GM23338 (cell line): ENCODE measurements at regions not wholly inside any gene's neighbourhood (a gene's known extent, or its start where the extent isn't known, plus 50 kb on each side); places are given as distances from the start of the nearest gene placed in this dataset.

Experiments
- ATAC-seq: fragments of 200-7000 bp; cut with Tn5 transposase; 3 replicates; pipeline ENCODE4 v1.9.1; 2020
- DNase-seq: peaks from one replicate; pipeline ENCODE4 v3.0.0-alpha.2; 2015; ENCODE audit warnings: low spot score
- H2AFZ ChIP-seq: fragments of 200-600 bp; sonication (generic); 2 replicates; pipeline ENCODE4 v1.8.0; 2016; ENCODE audit warnings: antibody characterized with exemption, mild to moderate bottlenecking, moderate library complexity
- H3F3A ChIP-seq: fragments of 200-600 bp; sonication (generic); replicated peaks from 2 replicates; pipeline ENCODE4 v1.8.0; 2017; ENCODE audit warnings: antibody characterized with exemption, mixed run types, low read depth
- H3K27ac ChIP-seq: fragments of 200-600 bp; sonication (generic); 2 replicates; pipeline ENCODE4 v1.6.1; 2016; ENCODE audit warnings: low read depth
- H3K27me3 ChIP-seq: fragments of 200-600 bp; sonication (generic); 2 replicates; pipeline ENCODE4 v1.8.0; 2016; ENCODE audit warnings: mild to moderate bottlenecking, mixed run types, moderate library complexity; ENCODE audit not compliant: insufficient read depth
- H3K36me3 ChIP-seq: fragments of 200-600 bp; sonication (generic); 2 replicates; pipeline ENCODE4 v1.8.0; 2016; ENCODE audit warnings: mild to moderate bottlenecking; ENCODE audit not compliant: insufficient read depth
- H3K4me1 ChIP-seq: fragments of 200-600 bp; sonication (generic); 2 replicates; pipeline ENCODE4 v1.8.0; 2016; ENCODE audit warnings: mild to moderate bottlenecking, moderate library complexity; ENCODE audit not compliant: insufficient read depth
- H3K4me2 ChIP-seq: fragments of 200-600 bp; sonication (generic); 2 replicates; pipeline ENCODE4 v1.7.1; 2017; ENCODE audit warnings: mixed run types
- H3K4me3 ChIP-seq: fragments of 200-600 bp; sonication (generic); 2 replicates; pipeline ENCODE4 v1.6.1; 2016; ENCODE audit warnings: mixed run types
- H3K79me2 ChIP-seq: fragments of 200-600 bp; sonication (generic); replicated peaks from 2 replicates; pipeline ENCODE4 v1.8.0; 2017; ENCODE audit warnings: mild to moderate bottlenecking; ENCODE audit not compliant: insufficient read depth
- H3K9me2 ChIP-seq: fragments of 200-600 bp; sonication (generic); 2 replicates; pipeline ENCODE4 v1.8.0; 2017; ENCODE audit not compliant: insufficient read depth
- H4K20me1 ChIP-seq: fragments of 200-600 bp; sonication (generic); replicated peaks from 2 replicates; pipeline ENCODE4 v1.8.0; 2017; ENCODE audit warnings: mild to moderate bottlenecking; ENCODE audit not compliant: insufficient read depth
- H3K27ac Mint-ChIP-seq: 2 replicates; pipeline ENCODE4 v1.8.0; 2020; ENCODE audit warnings: inconsistent platforms, mild to moderate bottlenecking, moderate library complexity, mixed read lengths
- H3K27me3 Mint-ChIP-seq: 3 replicates; pipeline ENCODE4 v1.8.0; 2022; ENCODE audit warnings: low read depth, mild to moderate bottlenecking, moderate library complexity, mixed read lengths, inconsistent platforms; ENCODE audit not compliant: insufficient read depth, poor library complexity
- H3K36me3 Mint-ChIP-seq: 3 replicates; pipeline ENCODE4 v1.8.0; 2021; ENCODE audit warnings: low read depth, mild to moderate bottlenecking, inconsistent platforms, moderate library complexity, mixed read lengths
- H3K4me1 Mint-ChIP-seq: 3 replicates; pipeline ENCODE4 v1.8.0; 2020; ENCODE audit warnings: mild to moderate bottlenecking, inconsistent platforms, mixed read lengths
- H3K4me3 Mint-ChIP-seq: 3 replicates; pipeline ENCODE4 v1.8.0; 2021; ENCODE audit warnings: moderate library complexity, mild to moderate bottlenecking, inconsistent platforms, mixed read lengths
- H3K9me3 Mint-ChIP-seq: 3 replicates; pipeline ENCODE4 v1.8.0; 2020; ENCODE audit warnings: moderate library complexity, mild to moderate bottlenecking, inconsistent platforms, mixed read lengths
- CREB1 ChIP-seq: fragments of 250-450 bp; sonication (Bioruptor Pico); IDR thresholded peaks from 2 replicates; pipeline ENCODE4 v1.5.0; 2020; ENCODE audit warnings: low read depth, mild to moderate bottlenecking, moderate library complexity
- EZH2 ChIP-seq: fragments of 200-600 bp; sonication (generic); IDR thresholded peaks from one replicate; pipeline ENCODE4 v1.8.0; 2017; ENCODE audit warnings: antibody characterized with exemption, mild to moderate bottlenecking, low read depth; ENCODE audit not compliant: unreplicated experiment
- EZH2phosphoT487 ChIP-seq: fragments of 200-600 bp; sonication (generic); IDR thresholded peaks from one replicate; pipeline ENCODE4 v1.8.1; 2018; ENCODE audit warnings: antibody characterized with exemption; ENCODE audit not compliant: unreplicated experiment
- JUNB ChIP-seq: IDR thresholded peaks from one replicate; pipeline ENCODE4 v1.6.1; 2016; ENCODE audit warnings: antibody characterized with exemption; ENCODE audit not compliant: unreplicated experiment
- NANOG ChIP-seq: IDR thresholded peaks from 2 replicates; pipeline ENCODE4 v1.6.1; 2016; ENCODE audit warnings: antibody characterized with exemption, borderline replicate concordance
- POLR2AphosphoS5 ChIP-seq: IDR thresholded peaks from 2 replicates; pipeline ENCODE4 v1.6.1; 2016; ENCODE audit warnings: antibody characterized with exemption, low read depth
- STAT1 ChIP-seq: IDR thresholded peaks from one replicate; pipeline ENCODE4 v1.6.1; 2016; ENCODE audit warnings: antibody characterized with exemption; ENCODE audit not compliant: unreplicated experiment
- ZNF114 ChIP-seq: fragments of 250-450 bp; sonication (Bioruptor Pico); IDR thresholded peaks from 2 replicates; pipeline ENCODE4 v1.5.0; 2020; ENCODE audit warnings: mild to moderate bottlenecking, moderate library complexity
- ZNF331 ChIP-seq: fragments of 250-450 bp; sonication (Bioruptor Pico); IDR thresholded peaks from 2 replicates; pipeline ENCODE4 v1.5.0; 2020; ENCODE audit warnings: low read depth, mild to moderate bottlenecking, moderate library complexity
- TF ChIP-seq, protein P1 (sequence below): IDR thresholded peaks from 2 replicates; pipeline ENCODE4 v1.6.1; 2016; ENCODE audit warnings: antibody characterized with exemption
- TF ChIP-seq, protein P2 (sequence below): fragments of 250-450 bp; sonication (Bioruptor Pico); IDR thresholded peaks from 2 replicates; pipeline ENCODE4 v1.5.0; 2020; ENCODE audit warnings: mild to moderate bottlenecking, moderate library complexity
- TF ChIP-seq, protein P3 (sequence below), 2 experiments: fragments of 200-600 bp in 1 of 2; sonication (generic) in 1 of 2; conservative IDR thresholded peaks; 2 replicates each; pipeline versions ENCODE4 v1.5.1 to v1.6.1; 2016 to 2017; ENCODE audit warnings: antibody characterized with exemption in 2 of 2, low read depth in 2 of 2, mild to moderate bottlenecking in 2 of 2, moderate library complexity in 1 of 2
- TF ChIP-seq, protein P4 (sequence below): IDR thresholded peaks from one replicate; pipeline ENCODE4 v1.6.1; 2018; ENCODE audit warnings: antibody characterized with exemption; ENCODE audit not compliant: unreplicated experiment

DNA sequence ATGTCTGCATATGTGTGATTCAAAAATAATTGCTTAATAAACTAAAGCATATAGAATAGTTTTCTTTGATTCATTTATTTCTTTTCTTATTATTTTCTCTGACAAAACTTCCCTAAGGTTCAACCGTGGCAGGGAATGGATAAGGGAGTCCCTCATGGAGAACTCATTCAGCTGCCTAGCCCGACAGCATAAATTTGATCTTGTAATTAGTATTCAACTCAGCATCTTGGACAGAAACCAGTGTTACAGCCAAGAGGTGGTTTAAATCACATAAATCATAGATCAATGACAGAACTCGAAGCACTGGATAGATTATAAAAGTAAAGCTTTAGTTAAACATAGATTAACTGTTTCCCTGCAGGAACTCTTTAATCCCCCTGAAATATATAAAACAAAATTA is 174.3 kb upstream of the POU3F4 start:
- no peak overlapping the region for H3K27ac Mint-ChIP-seq
- no peak overlapping the region for H3K4me2 ChIP-seq
- no peaks in the 10 kb centered on the region for H3K27me3 Mint-ChIP-seq
- no peaks in the 10 kb centered on the region for H3F3A ChIP-seq
- H3K79me2 ChIP-seq: no peaks in the 10 kb centered on the region
- no peaks in the 10 kb centered on the region for H3K36me3 Mint-ChIP-seq
- no peak overlapping the region for H2AFZ ChIP-seq
- no peak for ATAC-seq
- peaks cover 5% of the 10 kb centered on the region; the same call in 2 of the 3 replicates for H3K4me1 Mint-ChIP-seq
- no peaks in the 10 kb centered on the region for H3K27me3 ChIP-seq
- DNase-seq: no peak
- no peak for TF ChIP-seq EZH2
- TF ChIP-seq POLR2AphosphoS5: no peak
- no peak for TF ChIP-seq NANOG
- TF ChIP-seq, protein P1, sequence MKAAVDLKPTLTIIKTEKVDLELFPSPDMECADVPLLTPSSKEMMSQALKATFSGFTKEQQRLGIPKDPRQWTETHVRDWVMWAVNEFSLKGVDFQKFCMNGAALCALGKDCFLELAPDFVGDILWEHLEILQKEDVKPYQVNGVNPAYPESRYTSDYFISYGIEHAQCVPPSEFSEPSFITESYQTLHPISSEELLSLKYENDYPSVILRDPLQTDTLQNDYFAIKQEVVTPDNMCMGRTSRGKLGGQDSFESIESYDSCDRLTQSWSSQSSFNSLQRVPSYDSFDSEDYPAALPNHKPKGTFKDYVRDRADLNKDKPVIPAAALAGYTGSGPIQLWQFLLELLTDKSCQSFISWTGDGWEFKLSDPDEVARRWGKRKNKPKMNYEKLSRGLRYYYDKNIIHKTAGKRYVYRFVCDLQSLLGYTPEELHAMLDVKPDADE: no peak
- TF ChIP-seq ZNF114 (CRISPR knock-in tag): no peak
- TF ChIP-seq, protein P2, sequence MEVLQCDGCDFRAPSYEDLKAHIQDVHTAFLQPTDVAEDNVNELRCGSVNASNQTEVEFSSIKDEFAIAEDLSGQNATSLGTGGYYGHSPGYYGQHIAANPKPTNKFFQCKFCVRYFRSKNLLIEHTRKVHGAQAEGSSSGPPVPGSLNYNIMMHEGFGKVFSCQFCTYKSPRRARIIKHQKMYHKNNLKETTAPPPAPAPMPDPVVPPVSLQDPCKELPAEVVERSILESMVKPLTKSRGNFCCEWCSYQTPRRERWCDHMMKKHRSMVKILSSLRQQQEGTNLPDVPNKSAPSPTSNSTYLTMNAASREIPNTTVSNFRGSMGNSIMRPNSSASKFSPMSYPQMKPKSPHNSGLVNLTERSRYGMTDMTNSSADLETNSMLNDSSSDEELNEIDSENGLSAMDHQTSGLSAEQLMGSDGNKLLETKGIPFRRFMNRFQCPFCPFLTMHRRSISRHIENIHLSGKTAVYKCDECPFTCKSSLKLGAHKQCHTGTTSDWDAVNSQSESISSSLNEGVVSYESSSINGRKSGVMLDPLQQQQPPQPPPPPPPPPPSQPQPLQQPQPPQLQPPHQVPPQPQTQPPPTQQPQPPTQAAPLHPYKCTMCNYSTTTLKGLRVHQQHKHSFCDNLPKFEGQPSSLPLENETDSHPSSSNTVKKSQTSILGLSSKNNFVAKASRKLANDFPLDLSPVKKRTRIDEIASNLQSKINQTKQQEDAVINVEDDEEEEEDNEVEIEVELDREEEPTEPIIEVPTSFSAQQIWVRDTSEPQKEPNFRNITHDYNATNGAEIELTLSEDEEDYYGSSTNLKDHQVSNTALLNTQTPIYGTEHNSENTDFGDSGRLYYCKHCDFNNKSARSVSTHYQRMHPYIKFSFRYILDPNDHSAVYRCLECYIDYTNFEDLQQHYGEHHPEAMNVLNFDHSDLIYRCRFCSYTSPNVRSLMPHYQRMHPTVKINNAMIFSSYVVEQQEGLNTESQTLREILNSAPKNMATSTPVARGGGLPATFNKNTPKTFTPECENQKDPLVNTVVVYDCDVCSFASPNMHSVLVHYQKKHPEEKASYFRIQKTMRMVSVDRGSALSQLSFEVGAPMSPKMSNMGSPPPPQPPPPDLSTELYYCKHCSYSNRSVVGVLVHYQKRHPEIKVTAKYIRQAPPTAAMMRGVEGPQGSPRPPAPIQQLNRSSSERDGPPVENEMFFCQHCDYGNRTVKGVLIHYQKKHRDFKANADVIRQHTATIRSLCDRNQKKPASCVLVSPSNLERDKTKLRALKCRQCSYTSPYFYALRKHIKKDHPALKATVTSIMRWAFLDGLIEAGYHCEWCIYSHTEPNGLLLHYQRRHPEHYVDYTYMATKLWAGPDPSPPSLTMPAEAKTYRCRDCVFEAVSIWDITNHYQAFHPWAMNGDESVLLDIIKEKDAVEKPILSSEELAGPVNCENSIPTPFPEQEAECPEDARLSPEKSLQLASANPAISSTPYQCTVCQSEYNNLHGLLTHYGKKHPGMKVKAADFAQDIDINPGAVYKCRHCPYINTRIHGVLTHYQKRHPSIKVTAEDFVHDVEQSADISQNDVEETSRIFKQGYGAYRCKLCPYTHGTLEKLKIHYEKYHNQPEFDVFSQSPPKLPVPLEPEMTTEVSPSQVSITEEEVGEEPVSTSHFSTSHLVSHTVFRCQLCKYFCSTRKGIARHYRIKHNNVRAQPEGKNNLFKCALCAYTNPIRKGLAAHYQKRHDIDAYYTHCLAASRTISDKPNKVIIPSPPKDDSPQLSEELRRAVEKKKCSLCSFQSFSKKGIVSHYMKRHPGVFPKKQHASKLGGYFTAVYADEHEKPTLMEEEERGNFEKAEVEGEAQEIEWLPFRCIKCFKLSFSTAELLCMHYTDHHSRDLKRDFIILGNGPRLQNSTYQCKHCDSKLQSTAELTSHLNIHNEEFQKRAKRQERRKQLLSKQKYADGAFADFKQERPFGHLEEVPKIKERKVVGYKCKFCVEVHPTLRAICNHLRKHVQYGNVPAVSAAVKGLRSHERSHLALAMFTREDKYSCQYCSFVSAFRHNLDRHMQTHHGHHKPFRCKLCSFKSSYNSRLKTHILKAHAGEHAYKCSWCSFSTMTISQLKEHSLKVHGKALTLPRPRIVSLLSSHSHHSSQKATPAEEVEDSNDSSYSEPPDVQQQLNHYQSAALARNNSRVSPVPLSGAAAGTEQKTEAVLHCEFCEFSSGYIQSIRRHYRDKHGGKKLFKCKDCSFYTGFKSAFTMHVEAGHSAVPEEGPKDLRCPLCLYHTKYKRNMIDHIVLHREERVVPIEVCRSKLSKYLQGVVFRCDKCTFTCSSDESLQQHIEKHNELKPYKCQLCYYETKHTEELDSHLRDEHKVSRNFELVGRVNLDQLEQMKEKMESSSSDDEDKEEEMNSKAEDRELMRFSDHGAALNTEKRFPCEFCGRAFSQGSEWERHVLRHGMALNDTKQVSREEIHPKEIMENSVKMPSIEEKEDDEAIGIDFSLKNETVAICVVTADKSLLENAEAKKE: no peak
- TF ChIP-seq CREB1 (CRISPR knock-in tag): no peak
- TF ChIP-seq EZH2phosphoT487: no peak
- TF ChIP-seq ZNF331 (CRISPR knock-in tag): no peak
- no peak for TF ChIP-seq JUNB
- TF ChIP-seq, protein P3, sequence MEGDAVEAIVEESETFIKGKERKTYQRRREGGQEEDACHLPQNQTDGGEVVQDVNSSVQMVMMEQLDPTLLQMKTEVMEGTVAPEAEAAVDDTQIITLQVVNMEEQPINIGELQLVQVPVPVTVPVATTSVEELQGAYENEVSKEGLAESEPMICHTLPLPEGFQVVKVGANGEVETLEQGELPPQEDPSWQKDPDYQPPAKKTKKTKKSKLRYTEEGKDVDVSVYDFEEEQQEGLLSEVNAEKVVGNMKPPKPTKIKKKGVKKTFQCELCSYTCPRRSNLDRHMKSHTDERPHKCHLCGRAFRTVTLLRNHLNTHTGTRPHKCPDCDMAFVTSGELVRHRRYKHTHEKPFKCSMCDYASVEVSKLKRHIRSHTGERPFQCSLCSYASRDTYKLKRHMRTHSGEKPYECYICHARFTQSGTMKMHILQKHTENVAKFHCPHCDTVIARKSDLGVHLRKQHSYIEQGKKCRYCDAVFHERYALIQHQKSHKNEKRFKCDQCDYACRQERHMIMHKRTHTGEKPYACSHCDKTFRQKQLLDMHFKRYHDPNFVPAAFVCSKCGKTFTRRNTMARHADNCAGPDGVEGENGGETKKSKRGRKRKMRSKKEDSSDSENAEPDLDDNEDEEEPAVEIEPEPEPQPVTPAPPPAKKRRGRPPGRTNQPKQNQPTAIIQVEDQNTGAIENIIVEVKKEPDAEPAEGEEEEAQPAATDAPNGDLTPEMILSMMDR (conservative IDR thresholded peaks at IDR 0.05; ENCODE audit: low read depth in 2 of 2): no peak
- TF ChIP-seq, protein P4, sequence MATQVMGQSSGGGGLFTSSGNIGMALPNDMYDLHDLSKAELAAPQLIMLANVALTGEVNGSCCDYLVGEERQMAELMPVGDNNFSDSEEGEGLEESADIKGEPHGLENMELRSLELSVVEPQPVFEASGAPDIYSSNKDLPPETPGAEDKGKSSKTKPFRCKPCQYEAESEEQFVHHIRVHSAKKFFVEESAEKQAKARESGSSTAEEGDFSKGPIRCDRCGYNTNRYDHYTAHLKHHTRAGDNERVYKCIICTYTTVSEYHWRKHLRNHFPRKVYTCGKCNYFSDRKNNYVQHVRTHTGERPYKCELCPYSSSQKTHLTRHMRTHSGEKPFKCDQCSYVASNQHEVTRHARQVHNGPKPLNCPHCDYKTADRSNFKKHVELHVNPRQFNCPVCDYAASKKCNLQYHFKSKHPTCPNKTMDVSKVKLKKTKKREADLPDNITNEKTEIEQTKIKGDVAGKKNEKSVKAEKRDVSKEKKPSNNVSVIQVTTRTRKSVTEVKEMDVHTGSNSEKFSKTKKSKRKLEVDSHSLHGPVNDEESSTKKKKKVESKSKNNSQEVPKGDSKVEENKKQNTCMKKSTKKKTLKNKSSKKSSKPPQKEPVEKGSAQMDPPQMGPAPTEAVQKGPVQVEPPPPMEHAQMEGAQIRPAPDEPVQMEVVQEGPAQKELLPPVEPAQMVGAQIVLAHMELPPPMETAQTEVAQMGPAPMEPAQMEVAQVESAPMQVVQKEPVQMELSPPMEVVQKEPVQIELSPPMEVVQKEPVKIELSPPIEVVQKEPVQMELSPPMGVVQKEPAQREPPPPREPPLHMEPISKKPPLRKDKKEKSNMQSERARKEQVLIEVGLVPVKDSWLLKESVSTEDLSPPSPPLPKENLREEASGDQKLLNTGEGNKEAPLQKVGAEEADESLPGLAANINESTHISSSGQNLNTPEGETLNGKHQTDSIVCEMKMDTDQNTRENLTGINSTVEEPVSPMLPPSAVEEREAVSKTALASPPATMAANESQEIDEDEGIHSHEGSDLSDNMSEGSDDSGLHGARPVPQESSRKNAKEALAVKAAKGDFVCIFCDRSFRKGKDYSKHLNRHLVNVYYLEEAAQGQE: no peak
- TF ChIP-seq STAT1: no peak
- H3K36me3 ChIP-seq: no peaks in the 10 kb centered on the region
- H3K27ac ChIP-seq: no peak overlapping the region
- no peak overlapping the region for H3K4me3 ChIP-seq
- no peaks in the 10 kb centered on the region for H3K9me2 ChIP-seq
- H3K9me3 Mint-ChIP-seq: no peaks in the 10 kb centered on the region
- H4K20me1 ChIP-seq: no peaks in the 10 kb centered on the region
- H3K4me3 Mint-ChIP-seq: no peak overlapping the region
- no peaks in the 10 kb centered on the region for H3K4me1 ChIP-seq
